ENCODE measurements at regions not wholly inside any gene's neighbourhood (a gene's known extent, or its start where the extent isn't known, plus 50 kb on each side); places are given as distances from the start of the nearest gene placed in this dataset.

DNA sequence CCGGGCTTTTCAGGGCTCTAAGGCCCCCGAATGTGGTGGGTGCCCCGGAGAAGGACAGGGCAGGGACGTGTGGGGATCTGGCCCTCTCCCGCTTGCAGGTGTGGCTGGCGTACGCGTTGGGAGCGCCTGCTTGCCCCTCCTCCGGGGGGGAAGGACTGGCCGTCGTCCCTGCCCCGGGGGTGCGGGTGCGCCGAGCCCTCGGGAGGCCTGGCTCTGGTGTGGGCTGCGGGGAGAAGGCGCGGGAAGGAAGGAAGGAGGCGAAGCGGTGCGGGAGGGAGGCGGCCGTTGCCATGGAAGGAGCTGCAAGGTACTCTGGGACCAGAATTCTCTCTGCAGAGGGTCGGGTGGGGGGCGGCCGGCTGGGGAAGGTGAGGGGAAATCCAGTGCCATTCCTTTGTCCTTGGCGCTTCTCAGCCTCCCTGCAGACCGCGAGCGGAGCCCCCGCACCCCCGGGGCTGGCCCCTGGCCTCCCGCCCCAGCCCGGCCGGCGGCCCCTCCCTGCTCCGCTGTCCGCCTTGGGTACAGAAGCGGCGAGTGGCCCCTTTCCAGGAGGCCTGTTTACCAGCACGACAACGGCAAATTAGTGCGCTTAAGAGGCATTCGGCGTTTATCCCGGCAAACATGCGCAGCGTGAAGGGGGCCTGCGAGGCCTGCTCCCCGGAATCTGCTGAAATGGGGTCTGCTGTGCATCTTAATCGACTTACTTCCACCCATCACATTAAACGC lies 67.1 kb upstream of the UNC5A start:
- H3K36me3 ChIP-seq: no peaks in the 10 kb centered on the region
- H3K27ac ChIP-seq: no peak overlapping the region
- TF ChIP-seq, protein P1, sequence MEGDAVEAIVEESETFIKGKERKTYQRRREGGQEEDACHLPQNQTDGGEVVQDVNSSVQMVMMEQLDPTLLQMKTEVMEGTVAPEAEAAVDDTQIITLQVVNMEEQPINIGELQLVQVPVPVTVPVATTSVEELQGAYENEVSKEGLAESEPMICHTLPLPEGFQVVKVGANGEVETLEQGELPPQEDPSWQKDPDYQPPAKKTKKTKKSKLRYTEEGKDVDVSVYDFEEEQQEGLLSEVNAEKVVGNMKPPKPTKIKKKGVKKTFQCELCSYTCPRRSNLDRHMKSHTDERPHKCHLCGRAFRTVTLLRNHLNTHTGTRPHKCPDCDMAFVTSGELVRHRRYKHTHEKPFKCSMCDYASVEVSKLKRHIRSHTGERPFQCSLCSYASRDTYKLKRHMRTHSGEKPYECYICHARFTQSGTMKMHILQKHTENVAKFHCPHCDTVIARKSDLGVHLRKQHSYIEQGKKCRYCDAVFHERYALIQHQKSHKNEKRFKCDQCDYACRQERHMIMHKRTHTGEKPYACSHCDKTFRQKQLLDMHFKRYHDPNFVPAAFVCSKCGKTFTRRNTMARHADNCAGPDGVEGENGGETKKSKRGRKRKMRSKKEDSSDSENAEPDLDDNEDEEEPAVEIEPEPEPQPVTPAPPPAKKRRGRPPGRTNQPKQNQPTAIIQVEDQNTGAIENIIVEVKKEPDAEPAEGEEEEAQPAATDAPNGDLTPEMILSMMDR (IDR thresholded peaks at IDR 0.05): no peak
- 1 to 8% methylated on average over 13 to 19 of the region's 54 CpGs for WGBS, 2 donors
- H3K4me3 ChIP-seq: peak overlapping the region in 2 of 4 donors; percentile 7 to 26
- H3K27me3 ChIP-seq: peaks cover 8 to 100% (median 16%) of the 10 kb centered on the region in 4 donors
- peaks cover 5 to 15% (median 5%) of the 10 kb centered on the region in 3 donors for H3K4me1 ChIP-seq
- no peak for DNase-seq
- H3K9me3 ChIP-seq: no peaks in the 10 kb centered on the region
- intact Hi-C loops (cut with DNase I): no loop called here

DNA sequence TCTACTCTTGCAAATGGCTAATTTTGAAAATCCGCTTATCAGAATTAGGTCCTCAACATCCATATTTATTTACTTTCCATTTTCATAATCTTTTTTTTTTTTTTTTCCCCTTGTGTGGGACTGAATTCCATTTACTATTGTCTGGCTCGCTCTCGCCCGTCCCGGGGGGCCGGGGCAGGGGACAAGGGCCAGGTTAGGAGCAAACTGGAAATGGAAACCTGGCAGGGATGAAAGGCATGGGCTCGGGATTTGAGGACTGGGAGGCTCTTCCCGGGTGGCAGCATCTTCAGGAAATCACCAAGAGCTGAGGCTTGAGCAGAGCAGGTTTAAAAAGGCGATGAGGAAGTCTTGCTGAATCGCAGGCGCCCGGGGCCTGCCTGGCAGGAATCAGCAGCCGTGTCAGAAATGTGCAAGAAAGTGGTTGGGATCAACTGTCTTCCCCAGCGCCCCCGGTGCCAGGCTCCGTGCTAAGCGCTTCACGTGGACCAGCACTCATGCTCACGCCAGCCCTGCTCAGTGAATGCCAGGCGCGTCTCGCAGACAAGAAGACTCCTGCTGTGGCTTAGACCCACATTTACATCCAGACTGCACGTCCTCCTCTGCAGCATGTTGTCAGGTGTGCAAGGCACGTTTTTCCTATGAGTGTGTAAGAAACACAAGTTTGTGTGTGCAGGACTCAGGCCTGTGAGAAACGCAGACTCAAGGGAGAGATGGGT lies 66.3 kb upstream of the UNC5A start:
- intact Hi-C loops (cut with DNase I): no loop called here

DNA sequence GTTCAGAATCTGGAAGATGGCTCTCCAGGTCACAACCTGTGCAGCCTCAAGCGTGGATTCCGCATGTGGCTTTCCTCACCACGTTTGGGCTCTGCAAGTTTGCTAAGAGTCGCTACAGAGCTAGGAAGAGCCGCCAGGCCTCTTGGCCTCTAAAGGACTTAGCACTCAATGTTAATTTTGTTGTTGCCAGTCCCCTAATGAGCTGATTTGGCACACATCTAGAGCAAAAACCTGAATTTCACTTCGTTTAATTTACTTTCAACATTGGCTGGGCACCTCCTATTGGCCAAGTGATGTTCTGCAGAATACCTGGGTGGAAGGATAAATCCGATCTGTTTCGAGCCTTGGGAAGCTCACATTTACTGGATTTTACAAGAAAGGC lies 65.8 kb upstream of the UNC5A start:
- Histone ChIP-seq H3K36me3 (no peaks in the 10 kb centered on the region), H3K27me3 (peaks cover 8 to 100% (median 16%) of the 10 kb centered on the region in 4 donors), H3K4me1 (peaks cover 5 to 15% (median 5%) of the 10 kb centered on the region in 3 donors), H3K4me3 (no peak overlapping the region), H3K9me3 (no peaks in the 10 kb centered on the region), H3K27ac (no peak overlapping the region)
- no peak for TF ChIP-seq POLR2A (IDR thresholded peaks at IDR 0.05)
- TF ChIP-seq, protein P1 (IDR thresholded peaks at IDR 0.05): no peak
- intact Hi-C loops (cut with DNase I): no loop called here
- WGBS, 2 donors: 54 to 67% methylated on average over 8 of the region's 8 CpGs
- no peak for DNase-seq

More for the DNA sequence above, 66.3 kb upstream of the UNC5A start:
- Histone ChIP-seq H3K36me3 (no peaks in the 10 kb centered on the region), H3K27ac (no peak overlapping the region), H3K4me1 (peaks cover 5 to 15% (median 5%) of the 10 kb centered on the region in 3 donors), H3K27me3 (peaks cover 8 to 100% (median 16%) of the 10 kb centered on the region in 4 donors), H3K9me3 (no peaks in the 10 kb centered on the region), H3K4me3 (peak overlapping the region in 1 of 4 donors; percentile 26)
- WGBS, 2 donors: 28 to 32% methylated on average over 22 of the region's 25 CpGs
- DNase-seq: no peak
- TF ChIP-seq, protein P1 (IDR thresholded peaks at IDR 0.05): no peak
- TF ChIP-seq POLR2A (IDR thresholded peaks at IDR 0.05): no peak

DNA sequence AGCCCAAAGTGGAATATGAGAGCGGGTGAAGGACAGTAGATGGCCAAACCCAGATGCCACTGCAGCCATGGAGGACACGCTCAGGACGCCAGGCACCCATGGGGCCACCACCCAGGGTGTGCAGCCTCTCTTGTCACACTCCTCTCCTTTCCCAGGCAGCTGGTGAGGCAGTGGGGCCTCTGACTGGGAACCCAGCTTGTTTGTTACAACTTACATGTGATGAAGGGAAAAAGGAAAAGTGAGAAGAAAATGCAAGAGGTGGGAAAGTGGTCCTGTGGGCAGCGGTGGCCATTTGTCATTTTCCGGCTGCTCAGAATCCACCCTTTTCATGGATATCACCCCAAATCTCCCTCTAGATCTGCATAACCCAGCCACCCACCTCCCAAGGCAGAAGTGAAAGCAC lies 62.7 kb upstream of the UNC5A start:
- no peak for DNase-seq

More for the DNA sequence above, 62.7 kb upstream of the UNC5A start:
- Histone ChIP-seq H3K9me3 (no peaks in the 10 kb centered on the region), H3K4me3 (no peak overlapping the region), H3K27ac (no peak overlapping the region), H3K36me3 (no peaks in the 10 kb centered on the region), H3K4me1 (peaks cover 5 to 15% (median 5%) of the 10 kb centered on the region in 3 donors), H3K27me3 (peaks cover 8 to 93% (median 12%) of the 10 kb centered on the region in 4 donors)
- intact Hi-C loops (cut with DNase I): no loop called here
- TF ChIP-seq POLR2A (IDR thresholded peaks at IDR 0.05): no peak
- TF ChIP-seq, protein P1 (IDR thresholded peaks at IDR 0.05): no peak
- WGBS, 2 donors: 81 to 86% methylated on average over 2 to 4 of the region's 5 CpGs

Data from esophagus squamous epithelium (tissue), 5 donors.